ENCODE measurements at regions not wholly inside any gene's neighbourhood (a gene's known extent, or its start where the extent isn't known, plus 50 kb on each side); places are given as distances from the start of the nearest gene placed in this dataset.

DNA sequence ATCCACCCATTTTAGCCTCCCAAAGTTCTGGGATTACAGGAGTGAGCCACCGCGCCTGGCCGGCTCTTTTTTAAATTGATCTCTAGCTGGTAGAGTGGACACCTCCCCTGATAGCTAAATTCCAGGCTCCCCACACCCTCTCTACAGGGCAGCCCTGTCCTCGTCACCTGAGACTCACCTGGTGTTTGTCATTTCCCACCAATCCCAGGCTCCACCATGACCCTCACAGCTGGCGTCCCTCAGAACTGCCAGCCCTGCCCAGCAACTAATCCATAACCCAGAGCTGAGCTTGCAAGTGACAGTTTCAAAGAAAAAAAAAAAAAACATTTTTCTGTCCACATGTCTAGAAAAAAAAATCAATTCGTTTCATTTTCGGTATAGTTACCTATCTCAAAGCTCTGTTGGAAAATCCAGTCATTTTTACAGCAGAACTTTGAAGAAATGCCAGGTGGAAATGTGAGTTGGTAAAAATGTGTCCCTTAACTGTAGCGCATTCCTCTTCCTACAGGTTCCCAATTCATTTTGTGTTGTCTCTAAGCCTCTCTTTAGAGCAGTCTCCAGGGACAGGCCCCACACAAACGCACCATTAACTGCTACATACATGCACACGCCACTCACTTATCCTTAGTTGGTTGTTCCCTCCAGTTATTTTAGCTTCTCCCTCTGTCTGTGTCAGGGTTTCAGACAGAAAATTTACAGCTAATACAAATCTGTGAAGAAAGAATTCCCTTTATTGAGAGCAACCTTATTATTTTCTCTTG, 294.7 kb downstream of the FBXO15 start:
- DNase-seq (ENCODE audit: low read depth in 2 of 2), result no peak

DNA sequence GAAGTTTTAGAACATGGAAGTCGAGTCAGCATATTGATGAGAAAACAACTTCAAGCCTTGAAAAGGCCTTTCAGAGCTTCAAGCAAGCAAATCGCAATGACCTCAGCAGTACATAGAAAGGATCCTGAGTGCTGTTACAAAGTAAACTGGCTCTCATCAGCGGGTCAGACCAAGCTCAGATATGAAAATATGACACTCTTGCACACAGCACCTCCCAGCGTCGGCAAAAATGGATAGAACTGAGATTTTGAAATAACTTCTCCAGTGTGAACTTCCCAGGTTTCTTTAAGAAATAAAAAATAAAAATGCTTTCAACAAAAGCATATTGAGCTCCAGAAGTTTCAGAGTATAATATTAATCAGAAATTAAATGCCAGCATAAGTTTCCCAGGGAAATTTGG, 296.9 kb downstream of the FBXO15 start:
- DNase-seq (ENCODE audit: low read depth in 2 of 2), result no peak

DNA sequence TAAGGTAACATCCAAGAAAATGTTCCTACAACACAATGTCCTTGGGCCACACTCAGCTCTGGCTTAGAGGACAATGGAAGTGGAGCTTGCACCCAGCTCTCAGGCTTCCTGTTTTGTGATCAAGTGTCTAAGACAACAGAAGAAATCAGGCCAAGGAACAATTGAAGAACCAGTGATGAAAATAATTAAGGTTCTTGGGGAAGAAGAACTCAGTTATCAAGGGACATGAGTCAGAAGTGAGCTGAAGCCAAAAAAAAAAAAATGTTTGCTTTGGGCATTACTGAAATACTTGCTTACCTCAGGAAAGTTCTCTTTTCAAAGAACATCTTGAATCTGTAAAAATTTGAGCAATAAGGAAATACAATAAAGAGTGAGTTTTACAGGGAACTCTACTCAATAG, 299.0 kb downstream of the FBXO15 start:
- DNase-seq (ENCODE audit: low read depth in 2 of 2), result no peak

DNA sequence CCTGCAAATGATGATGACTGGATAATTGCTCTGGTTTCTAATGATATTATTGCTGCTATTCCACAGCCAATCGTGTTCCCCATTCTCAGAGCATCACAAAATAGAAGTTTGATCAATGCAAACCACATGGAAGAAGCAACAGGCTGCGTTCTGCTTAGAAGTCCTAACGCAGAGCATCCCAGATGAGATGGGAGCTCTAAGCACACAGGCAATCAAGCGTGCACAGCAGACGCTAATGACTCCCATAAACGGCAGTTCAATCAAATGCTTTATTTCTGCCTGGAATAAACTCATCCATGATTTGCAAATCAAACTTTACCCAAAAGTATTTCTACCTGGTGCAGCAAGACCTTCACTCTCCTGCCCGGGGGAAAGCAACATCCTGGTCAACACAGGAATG, 304.2 kb downstream of the FBXO15 start:
- DNase-seq (ENCODE audit: low read depth in 2 of 2), result no peak

DNA sequence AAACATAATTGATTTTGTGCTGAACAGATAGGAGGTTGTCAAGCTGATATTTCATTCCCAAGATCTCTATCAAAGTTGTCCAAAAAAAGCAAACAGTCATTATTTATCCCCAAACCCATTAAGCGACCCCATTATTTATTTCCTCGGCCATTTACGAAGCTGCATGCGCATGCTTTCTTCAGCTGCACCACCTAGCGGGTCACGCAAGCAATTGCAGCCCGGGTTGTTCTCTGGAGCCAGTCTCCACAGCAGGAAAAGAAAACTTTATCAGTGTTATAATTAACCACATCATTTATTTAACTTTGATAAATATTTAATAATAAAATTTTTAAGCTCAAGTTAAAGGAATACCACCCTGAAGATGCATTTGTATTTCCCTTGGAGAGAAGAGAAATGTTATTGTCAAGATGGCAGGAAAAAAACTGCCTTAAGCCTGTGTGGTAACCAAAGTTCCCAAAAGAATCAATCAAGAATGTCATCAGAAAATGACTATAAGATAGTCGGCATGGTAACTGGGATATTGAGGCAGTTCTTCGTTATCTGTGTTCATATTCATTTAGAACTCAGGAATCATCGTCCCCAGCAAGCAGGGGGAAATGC, 304.7 kb downstream of the FBXO15 start:
- DNase-seq (ENCODE audit: low read depth in 2 of 2), result peak in 1 of 2 donors; percentile 17

DNA sequence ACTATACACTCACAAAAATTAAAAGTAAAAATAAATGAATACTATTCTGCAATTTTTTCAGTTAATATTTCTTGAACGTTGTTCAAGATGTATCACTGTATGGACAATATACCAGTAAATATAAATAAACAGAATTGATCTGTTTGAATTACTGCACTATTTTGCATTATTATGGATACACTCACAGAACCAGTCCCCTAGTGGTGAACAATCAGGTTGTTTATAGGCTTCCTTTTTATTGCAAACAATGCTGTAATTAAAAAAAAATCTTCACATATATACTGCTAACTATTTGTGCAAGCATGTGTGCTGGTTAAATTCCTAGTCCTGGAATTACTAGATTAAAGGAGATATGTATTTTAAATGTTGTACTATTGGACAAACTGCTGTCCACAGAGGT, 306.0 kb downstream of the FBXO15 start:
- no peak for DNase-seq (ENCODE audit: low read depth in 2 of 2)

DNA sequence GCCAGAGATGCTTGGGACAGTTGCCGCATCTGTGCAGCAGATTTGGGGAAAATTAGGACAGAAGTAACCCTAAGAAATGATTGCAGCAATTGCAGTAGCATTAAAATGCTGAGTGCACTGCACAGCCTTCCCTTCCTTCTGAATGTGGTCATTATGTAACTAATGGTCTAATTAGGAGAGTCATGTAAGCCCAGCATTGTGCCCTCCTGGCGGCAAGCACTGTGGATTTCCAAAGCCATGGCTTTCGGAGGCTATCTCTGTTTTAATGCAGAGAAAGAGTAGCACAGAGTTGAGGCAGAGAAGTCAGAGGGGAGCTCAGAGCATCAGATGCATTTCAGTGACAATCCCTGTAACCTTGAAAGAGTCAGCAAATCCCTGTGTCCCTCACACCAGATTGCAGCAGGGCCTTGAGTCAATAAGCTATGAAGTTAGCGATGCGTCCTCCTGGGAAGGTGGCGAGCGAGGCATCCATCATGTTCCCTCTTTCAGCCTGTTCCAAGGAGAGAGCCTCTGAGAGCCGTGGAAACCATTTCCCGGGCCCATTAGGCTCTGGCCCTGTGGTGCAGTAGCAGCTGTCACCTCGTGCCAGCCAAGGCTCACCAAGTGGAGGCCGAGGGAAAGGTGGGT, 307.2 kb downstream of the FBXO15 start:
- no peak for DNase-seq (ENCODE audit: low read depth in 2 of 2)

DNA sequence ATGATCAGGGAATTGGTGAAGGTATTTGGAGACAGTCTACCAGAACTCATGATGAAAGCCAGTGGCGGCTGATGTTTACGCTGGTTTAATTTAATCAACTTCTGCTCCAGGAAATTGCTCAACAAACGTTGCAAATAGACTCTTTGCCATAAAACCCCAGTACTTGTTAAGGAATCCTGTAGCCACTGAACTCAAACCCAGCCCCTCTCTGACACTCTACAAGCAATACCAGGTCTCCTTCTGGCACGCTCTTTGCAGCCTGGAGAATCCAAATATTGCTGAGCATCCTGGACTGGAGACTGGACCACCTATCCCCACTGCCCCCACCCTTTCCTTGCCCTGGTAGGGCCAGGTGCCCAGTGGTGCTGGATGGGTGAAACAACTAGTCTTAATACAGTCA, 308.2 kb downstream of the FBXO15 start:
- DNase-seq (ENCODE audit: low read depth in 2 of 2), result no peak

DNA sequence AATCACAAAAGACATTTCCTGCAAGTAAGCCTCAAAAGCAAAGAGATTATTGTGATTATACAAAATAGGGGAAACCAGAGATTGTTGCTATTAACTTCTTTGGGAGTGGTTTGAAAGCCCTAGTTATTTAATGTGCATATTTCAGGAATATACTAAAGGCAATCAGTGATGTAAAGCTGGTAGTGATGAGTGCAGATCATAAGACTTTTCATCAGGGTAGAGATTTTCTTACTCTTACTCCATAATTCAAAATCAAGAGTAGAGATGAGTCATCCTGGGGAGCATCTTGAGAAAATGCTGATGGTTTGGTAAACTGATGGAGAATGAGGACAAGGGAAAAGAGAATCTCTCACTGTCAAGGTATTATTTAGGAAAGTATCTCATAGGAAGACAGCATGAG, 309.5 kb downstream of the FBXO15 start:
- DNase-seq (ENCODE audit: low read depth in 2 of 2), result no peak

DNA sequence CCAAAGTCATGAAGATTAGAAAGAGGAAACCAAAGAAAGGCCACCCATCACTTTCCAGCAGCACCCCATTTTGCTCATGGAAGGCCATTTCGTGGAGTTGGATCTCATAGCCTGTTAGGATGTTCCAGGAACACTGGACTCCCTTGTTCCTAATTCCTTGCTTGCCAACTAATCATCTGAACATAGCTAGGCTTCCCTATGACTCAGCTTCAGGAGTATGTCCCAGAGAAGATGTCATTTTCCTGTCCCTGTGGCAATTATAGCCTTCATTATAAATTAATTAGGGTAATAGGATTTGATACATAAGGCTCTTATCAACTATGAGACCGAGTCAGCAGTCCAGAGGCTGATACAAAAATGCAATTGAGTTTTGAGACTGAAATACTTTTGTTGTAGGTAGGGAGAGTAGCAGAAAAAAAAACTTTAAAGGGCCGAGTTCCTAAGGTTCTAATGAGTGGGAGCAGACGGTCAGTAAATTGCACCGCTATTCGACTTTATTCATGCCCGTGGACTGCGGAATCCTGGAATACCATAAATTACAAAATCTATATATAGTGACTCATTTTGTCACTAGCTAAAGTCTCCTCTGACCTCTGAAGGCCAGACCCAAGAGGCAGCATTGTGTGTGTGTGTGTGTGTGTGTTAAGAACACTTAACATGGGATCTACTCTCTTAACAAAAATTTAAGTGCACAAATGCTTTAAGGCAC, 311.8 kb downstream of the FBXO15 start:
- no peak for DNase-seq (ENCODE audit: low read depth in 2 of 2)

DNA sequence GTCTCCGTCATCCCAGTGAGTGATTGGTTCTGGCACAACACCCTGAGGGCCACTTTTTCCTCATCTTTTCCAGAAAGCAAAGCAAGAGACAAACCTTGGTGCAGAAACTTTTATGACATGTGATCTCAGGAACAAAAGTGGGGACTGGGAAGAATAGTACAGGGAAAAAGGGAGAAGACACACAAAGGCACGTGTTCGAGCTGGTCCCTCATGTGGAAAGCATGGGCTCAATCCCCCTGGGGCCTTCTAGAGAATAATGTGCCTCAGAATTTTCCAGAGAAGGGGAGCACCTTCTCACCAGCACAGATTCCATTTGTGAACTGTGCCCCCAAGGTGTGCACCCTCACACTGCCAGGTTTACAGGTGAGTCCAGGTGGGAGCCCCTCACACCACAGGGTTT, 312.6 kb downstream of the FBXO15 start:
- no peak for DNase-seq (ENCODE audit: low read depth in 2 of 2)

DNA sequence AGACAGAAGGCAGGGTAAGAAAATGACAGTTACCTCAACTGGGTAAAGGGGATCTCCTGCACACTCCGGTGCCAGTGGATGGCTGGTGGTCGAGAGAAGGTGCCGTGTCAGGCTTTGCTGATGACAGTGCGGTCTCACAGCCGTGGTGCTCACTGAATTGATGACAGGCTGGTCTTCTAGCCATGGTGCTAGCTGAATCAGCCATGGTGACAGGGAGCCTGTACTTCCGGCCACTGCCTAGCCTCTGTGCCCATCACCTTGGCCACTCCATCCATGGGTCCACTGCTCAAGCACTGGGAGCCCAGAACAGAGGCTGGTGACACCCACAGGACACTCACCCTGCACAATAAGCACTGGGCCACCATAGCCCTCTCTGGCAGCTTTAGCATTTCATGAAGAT, 315.9 kb downstream of the FBXO15 start:
- DNase-seq (ENCODE audit: low read depth in 2 of 2), result no peak

DNA sequence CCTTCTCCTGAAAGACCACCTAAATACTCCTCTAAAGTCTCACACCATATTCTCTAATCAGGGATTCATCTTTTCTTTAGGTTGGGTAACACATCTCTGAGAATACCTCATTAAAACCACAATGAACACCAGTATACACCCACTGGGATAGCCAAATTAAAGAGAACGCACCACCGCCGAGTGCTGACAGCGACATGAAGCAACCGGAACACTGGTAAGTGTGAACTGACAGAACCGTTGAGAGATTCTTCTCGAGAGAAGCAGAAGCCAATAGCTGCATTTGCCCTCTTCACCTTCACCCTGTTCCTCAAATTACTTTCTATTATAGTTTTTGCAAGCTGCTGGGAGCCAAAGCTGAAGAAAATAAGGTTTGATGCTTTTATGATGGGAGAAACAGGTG, 318.5 kb downstream of the FBXO15 start:
- DNase-seq (ENCODE audit: low read depth in 2 of 2), result no peak

DNA sequence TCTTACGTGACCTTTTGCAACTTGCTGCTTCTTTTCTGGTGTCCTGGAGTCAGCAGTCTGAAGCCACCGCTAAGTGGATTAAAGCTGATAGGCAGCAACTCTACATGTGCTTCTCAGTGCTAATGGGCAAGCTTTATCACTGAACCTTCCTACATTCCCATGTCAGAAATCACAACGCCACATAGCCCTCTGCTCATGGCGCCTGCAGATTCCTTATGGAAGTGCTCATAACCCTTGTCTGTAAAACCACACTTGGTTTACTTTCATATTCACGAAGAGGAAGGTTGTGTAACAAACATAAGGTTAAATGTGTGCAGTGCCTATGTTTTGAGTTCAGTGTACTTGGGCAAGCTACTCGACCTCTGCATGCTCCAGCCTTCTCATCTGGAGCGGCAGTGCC, 319.8 kb downstream of the FBXO15 start:
- DNase-seq (ENCODE audit: low read depth in 2 of 2), result no peak

DNA sequence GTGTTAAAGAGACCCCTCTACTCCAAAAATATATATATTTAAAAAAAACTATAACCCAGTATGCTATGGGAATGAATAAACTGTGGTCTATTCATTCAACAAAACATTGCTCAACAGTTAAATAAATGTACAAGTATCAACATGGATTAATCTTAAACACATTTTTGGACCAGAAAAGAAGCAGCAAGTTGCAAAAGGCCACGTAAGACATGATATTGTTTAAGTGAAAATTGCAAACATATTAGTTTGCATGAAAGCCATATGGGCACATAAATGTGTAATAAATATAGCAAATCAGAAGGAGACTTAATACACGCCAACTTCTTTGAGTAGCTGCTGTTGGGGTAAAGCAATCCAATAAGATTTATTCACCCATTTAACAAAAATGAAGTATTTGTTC, 321.5 kb downstream of the FBXO15 start:
- DNase-seq (ENCODE audit: low read depth in 2 of 2), result no peak

DNA sequence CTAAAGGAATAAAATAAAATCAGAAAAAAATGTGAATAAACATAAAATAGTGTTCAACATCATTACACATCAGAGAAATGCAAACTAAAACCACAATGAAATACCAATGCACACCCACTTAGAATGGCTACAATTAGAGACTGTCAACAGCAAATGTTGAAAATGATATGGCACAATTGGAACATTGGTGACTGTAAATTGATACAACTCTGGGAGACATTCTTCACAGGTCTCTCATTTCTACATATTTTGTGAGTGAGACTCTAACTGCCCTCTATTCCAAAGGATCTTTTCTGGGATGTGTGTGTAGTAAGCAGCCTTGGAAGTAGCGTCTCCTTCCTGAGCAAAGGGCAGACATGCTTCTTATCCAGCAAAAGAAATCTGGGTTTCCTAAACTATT, 323.0 kb downstream of the FBXO15 start:
- DNase-seq (ENCODE audit: low read depth in 2 of 2), result no peak

DNA sequence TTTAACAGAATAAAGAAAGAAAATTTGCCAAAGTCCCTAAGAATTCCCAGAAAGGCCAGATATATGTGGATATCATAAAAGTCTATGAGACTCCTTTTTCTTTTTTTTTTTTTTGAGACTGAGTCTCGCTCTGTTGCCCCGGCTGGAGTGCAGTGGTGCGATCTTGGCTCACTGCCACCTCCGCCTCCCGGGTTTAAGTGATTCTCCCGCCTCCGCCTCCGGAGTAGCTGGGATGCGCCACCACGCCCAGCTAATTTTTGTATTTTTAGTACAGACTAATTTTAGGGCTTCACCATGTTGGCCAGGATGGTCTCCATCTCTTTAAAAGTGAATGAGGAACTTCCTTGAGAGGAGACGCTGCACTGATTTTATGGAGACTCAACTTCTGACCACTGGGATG, 335.2 kb downstream of the FBXO15 start:
- no peak for DNase-seq (ENCODE audit: low read depth in 2 of 2)

DNA sequence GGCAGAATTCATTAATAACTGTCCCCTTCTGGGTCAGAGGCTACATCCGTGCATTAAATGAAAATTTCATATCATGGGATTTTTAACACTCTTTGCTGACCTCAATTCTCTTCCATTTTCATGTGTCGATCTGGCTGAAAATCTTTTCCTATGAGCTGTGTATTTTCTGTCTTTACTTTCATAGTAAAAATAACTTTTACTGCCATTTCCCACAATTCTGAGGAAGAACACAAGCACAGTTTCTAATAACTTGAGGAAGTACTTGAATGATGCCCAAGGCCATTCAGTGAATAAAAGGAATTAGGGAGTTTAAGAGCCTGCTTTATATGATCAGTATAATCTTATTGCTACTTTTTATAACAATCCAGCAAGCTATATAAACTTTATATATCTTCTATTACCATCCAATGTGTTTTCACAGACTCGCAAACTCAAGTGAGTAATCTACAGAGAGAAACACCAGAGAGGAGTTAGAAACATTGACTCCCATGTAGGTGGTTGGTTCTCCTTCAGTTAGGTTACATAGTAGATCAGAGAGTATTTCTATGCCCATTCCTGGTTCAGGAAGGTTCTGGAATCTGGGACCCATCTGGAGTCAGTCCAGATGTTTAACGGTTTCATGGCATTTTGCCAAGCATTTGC, 340.0 kb downstream of the FBXO15 start:
- DNase-seq (ENCODE audit: low read depth in 2 of 2), result no peak

DNA sequence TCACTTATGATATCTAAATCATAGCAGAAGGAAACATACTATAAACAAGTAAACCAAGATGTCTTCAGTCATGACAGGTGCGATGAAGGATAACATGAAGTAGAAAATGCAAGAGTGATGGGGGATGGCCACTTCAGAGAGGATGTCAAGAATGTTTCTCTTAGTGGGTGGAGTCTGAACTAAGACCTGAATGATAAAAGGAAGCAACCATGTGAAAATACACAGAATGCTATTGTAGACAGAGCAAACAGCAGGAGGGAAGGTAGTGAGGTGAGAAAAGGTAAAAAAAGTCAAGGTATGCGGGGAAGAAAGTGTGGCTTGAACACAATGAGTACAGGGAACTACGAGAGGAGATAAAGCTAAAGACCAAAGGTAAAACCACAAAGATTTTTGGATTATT, 341.6 kb downstream of the FBXO15 start:
- no peak for DNase-seq (ENCODE audit: low read depth in 2 of 2)

DNA sequence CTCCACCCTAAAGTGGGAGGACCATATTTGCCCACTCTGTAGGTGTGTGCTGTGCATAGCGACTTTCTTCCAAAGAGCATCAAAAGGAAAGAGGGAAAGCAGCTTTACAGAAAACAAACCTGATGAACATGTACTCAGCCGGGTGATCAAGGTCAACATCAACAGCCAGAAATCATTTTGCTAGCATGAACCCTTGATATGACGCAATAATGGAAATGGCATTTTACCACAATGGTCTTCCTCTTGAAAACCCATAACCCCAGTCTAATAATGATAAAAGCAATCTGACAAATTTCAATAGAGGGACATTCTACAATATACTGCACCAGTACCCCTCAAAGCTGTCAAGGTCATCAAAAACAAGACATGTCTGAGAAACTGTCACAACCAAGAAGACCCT, 350.2 kb downstream of the FBXO15 start:
- no peak for DNase-seq (ENCODE audit: low read depth in 2 of 2)

DNA sequence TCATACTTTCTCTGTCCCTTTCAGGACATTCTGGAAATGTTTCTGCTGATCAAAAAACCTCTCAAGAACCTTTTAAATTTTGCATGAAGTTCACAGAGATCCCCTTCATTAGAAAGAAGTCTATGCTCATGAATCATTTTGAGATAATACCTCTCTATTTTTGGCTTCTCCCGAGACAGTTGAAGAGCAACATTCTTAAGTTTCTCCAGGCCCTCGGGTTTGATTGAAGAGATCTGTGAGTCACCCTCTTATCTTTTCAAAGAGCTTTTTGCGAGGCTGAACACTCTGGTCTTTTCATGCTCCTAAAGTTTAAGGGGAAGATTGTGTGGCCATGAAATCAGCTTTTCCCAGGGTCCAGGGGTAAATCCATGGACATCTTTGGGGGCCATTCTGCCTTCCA, 354.2 kb downstream of the FBXO15 start:
- no peak for DNase-seq (ENCODE audit: low read depth in 2 of 2)

DNA sequence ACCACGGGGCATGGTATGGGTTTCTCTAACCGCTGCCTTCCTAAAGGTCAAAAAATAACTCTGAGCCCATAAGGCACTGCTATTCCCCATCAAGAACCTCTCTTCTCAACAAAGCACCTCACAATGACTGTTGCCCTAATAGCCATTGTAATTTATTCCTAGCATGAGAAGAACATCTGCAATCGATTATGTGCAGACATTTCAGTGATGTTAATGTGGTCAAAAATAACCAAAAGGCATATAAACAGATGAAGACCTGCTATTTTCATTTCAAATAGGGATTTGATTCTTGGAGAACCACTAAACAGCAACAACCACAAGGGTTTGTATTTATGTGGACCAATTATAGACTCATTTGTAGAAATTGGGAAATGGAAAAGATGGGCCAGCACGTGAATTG, 356.6 kb downstream of the FBXO15 start:
- DNase-seq (ENCODE audit: low read depth in 2 of 2), result no peak

Data from stimulated activated CD8-positive, alpha-beta memory T cell treated with anti-CD3 and anti-CD28 coated beads, Interleukin-2, amount 100 ng/mL, for 1 hour (primary cell).